MCF 10A (cell line): ENCODE measurements at regions not wholly inside any gene's neighbourhood (a gene's known extent, or its start where the extent isn't known, plus 50 kb on each side); places are given as distances from the start of the nearest gene placed in this dataset.

Source experiments
- BruUV-seq: library from RNA; stranded (reverse); fragments of 400-500 nt; replicated peaks from 2 replicates; lab custom pipeline; 2021; lab: Mats Ljungman, UMichigan
- CTCF ChIA-PET: fragments of 300-600 bp; sonication (Branson Sonifier 250); formaldehyde crosslinking; extraction: SDS; loops from one replicate; lab custom pipeline; 2021; ENCODE audit warnings: antibody characterized with exemption, inconsistent platforms; lab: Yijun Ruan, JAX
- POLR2A ChIA-PET: fragments of 300-600, 350-650 bp; sonication (Branson Sonifier 250); formaldehyde crosslinking; extraction: SDS; loops from one replicate; lab custom pipeline; 2020; ENCODE audit warnings: antibody characterized with exemption, inconsistent platforms; lab: Yijun Ruan, JAX
- DNase-seq: peaks from one replicate; pipeline ENCODE4 v3.0.0-alpha.2; 2018; ENCODE audit not compliant: unreplicated experiment
- H3K27ac Mint-ChIP-seq: one replicate; pipeline ENCODE4 v1.8.0; 2022; ENCODE audit warnings: mild to moderate bottlenecking, low read depth, mixed read lengths; ENCODE audit not compliant: unreplicated experiment
- H3K27me3 Mint-ChIP-seq: one replicate; pipeline ENCODE4 v1.8.0; 2022; ENCODE audit warnings: mixed read lengths; ENCODE audit not compliant: insufficient read depth, unreplicated experiment
- H3K36me3 Mint-ChIP-seq: one replicate; pipeline ENCODE4 v1.8.0; 2022; ENCODE audit warnings: mild to moderate bottlenecking, moderate library complexity, mixed read lengths; ENCODE audit not compliant: insufficient read depth, unreplicated experiment
- H3K4me1 Mint-ChIP-seq: one replicate; pipeline ENCODE4 v1.8.0; 2022; ENCODE audit warnings: mixed read lengths; ENCODE audit not compliant: insufficient read depth, unreplicated experiment
- H3K4me3 Mint-ChIP-seq: one replicate; pipeline ENCODE4 v1.8.0; 2022; ENCODE audit warnings: mild to moderate bottlenecking, moderate library complexity, mixed read lengths; ENCODE audit not compliant: unreplicated experiment
- H3K9me3 Mint-ChIP-seq: one replicate; pipeline ENCODE4 v1.8.0; 2022; ENCODE audit warnings: mixed read lengths; ENCODE audit not compliant: unreplicated experiment
- CTCF ChIP-seq: fragments of 200-600 bp; IDR thresholded peaks from one replicate; pipeline ENCODE4 v1.8.0; 2022; ENCODE audit warnings: antibody characterized with exemption, mild to moderate bottlenecking; ENCODE audit not compliant: unreplicated experiment
- intact Hi-C: fragments of 100-400 bp; cut with micrococcal nuclease; formaldehyde crosslinking; loops from 2 replicates; pipeline ENCODE4 v1.14.1; 2022

GRCh38 chr10:3229815-3230214 lies 57.2 kb upstream of the PITRM1 start:
- ChIA-PET CTCF (interaction anchor here (0.6 to 1.6 kb wide), 3 partner anchors 32 to 37 kb away, joined by 3 to 4 read pairs (median 3); no protein-coding TSS in a partner anchor), POLR2A (no interaction called here)

GRCh38 chr10:3228629-3228945 lies 56.0 kb upstream of the PITRM1 start:
- ChIA-PET POLR2A (no interaction called here), CTCF (interaction anchor here (0.9 to 1.6 kb wide), 2 partner anchors 10 to 31 kb away, joined by 4 read pairs; no protein-coding TSS in a partner anchor)
- intact Hi-C loops = no loop called here
- no peaks in the 10 kb centered on the region for H3K27me3 Mint-ChIP-seq
- no peaks in the 10 kb centered on the region for H3K9me3 Mint-ChIP-seq
- H3K4me1 Mint-ChIP-seq = peaks cover 19% of the 10 kb centered on the region
- no TSS peak for BruUV-seq
- no peak for TF ChIP-seq CTCF
- no peak overlapping the region for H3K4me3 Mint-ChIP-seq
- peak overlapping the region; percentile 90 for H3K27ac Mint-ChIP-seq
- no peaks in the 10 kb centered on the region for H3K36me3 Mint-ChIP-seq
- DNase-seq = no peak

More at GRCh38 chr10:3229815-3230214, 57.2 kb upstream of the PITRM1 start:
- Mint-ChIP-seq H3K4me1 (peaks cover 19% of the 10 kb centered on the region), H3K27ac (no peak overlapping the region), H3K4me3 (no peak overlapping the region), H3K9me3 (no peaks in the 10 kb centered on the region), H3K27me3 (no peaks in the 10 kb centered on the region), H3K36me3 (no peaks in the 10 kb centered on the region)
- no peak for TF ChIP-seq CTCF
- no TSS peak for BruUV-seq
- DNase-seq = no peak
- intact Hi-C loops = loop anchor here (10.0 kb wide), 1 partner anchor 1115 kb away; no protein-coding TSS in a partner anchor

GRCh38 chr10:3226960-3227744 lies 54.6 kb upstream of the PITRM1 start:
- no peaks in the 10 kb centered on the region for H3K9me3 Mint-ChIP-seq
- CTCF ChIA-PET = interaction anchor here (0.7 to 1.2 kb wide), 3 partner anchors 29 to 259 kb away, joined by 3 to 5 read pairs (median 4); no protein-coding TSS in a partner anchor
- intact Hi-C loops = loop anchor here (2.0 kb wide), 1 partner anchor 30 kb away; no protein-coding TSS in a partner anchor
- peak overlapping the region; percentile 36 for H3K4me3 Mint-ChIP-seq
- peak overlapping the region; percentile 90 for H3K27ac Mint-ChIP-seq
- DNase-seq = peak; percentile 79
- H3K4me1 Mint-ChIP-seq = peaks cover 19% of the 10 kb centered on the region
- no peaks in the 10 kb centered on the region for H3K36me3 Mint-ChIP-seq
- no TSS peak for BruUV-seq
- H3K27me3 Mint-ChIP-seq = no peaks in the 10 kb centered on the region
- POLR2A ChIA-PET = interaction anchor here (0.5 to 1.7 kb wide), 8 partner anchors 30 to 832 kb away, joined by 3 to 6 read pairs (median 4); partner anchors contain the start of gene KLF6
- no peak for TF ChIP-seq CTCF

GRCh38 chr10:3225561-3225960 lies 53.0 kb upstream of the PITRM1 start:
- no peaks in the 10 kb centered on the region for H3K36me3 Mint-ChIP-seq
- H3K27me3 Mint-ChIP-seq = no peaks in the 10 kb centered on the region
- peak; percentile 35 for DNase-seq
- H3K4me1 Mint-ChIP-seq = peaks cover 19% of the 10 kb centered on the region
- H3K4me3 Mint-ChIP-seq = no peak overlapping the region
- POLR2A ChIA-PET = interaction anchor here (0.7 to 1.7 kb wide), 8 partner anchors 12 to 1510 kb away, joined by 3 to 6 read pairs (median 3); partner anchors contain the start of gene KLF6
- no TSS peak for BruUV-seq
- CTCF ChIA-PET = interaction anchor here (1.0 to 1.6 kb wide), 3 partner anchors 14 to 1545 kb away, joined by 3 to 6 read pairs (median 3); no protein-coding TSS in a partner anchor
- no peak for TF ChIP-seq CTCF
- no peak overlapping the region for H3K27ac Mint-ChIP-seq
- H3K9me3 Mint-ChIP-seq = no peaks in the 10 kb centered on the region
- intact Hi-C loops = no loop called here
